ENCODE measurements at regions not wholly inside any gene's neighbourhood (a gene's known extent, or its start where the extent isn't known, plus 50 kb on each side); places are given as distances from the start of the nearest gene placed in this dataset.

GRCh38 chr1:83015163-83015562 is 983.8 kb downstream of the TTLL7 start:
- DNase-seq = no peak

DNA sequence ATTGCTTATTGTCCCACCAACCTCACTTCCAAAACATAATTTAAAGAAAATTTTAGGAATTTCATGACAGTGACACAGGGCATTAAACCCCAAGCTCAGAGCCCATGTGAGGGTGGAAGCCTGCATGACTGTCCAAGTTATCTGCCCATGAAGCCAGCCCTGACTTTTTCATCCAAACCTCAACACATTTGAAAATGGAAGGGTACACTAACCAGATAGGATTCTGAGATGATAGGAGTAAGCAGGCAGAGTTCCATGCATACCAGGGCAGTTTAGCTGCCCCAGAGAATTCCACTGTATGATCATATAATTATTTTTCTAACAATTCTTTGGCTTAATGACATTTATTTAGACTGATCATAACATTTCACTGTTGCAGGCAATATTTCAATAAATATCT is 986.0 kb downstream of the TTLL7 start:
- DNase-seq = no peak

DNA sequence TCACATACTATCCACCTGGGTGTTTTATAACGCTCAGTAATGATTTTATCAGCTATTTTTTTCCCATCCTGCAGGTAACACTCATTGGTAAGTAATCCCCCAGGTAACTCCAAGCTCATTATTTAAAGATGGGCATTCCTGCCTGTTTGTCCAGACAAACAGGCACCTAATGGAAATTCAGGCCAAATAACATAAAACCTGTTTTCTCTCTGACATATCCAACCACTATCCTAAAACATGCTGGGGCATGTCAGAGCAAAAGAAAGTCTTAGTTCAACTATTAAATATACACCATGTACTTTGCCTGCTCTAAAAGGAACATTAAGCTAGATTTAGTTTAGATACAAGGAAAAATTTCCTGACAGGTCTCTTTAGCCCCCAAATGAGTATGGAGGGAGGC is 987.7 kb downstream of the TTLL7 start:
- peak in 1 of 3 experiments; percentile 22 for DNase-seq

DNA sequence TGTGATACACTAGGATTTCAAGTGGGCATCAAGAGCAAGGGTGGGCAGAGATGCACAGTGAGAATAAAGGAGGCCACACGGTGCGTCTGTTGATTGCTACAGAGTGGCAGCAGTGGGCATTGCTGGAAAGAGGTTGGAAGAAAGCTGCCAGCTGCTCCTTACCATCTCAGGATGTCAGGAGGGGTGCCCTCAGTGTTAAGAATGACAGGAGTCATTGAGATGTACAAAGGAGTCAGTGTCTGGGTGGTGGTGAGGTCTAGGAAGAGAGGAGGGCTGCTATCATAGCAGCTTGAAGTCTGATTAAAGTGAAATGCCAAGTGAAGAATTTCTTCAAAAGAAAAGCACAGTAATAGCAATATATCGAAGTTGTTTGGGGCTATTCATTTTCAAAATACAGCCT is 992.7 kb downstream of the TTLL7 start:
- DNase-seq = no peak

- DNase-seq = no peak
Measured at GRCh38 chr1:83000286-83000685, 998.6 kb downstream of the TTLL7 start.

GRCh38 chr1:82995951-82996350 is 1003.0 kb downstream of the TTLL7 start:
- DNase-seq = no peak

- no peak for DNase-seq
Measured at GRCh38 chr1:82994616-82995263, 1004.2 kb downstream of the TTLL7 start.

DNA sequence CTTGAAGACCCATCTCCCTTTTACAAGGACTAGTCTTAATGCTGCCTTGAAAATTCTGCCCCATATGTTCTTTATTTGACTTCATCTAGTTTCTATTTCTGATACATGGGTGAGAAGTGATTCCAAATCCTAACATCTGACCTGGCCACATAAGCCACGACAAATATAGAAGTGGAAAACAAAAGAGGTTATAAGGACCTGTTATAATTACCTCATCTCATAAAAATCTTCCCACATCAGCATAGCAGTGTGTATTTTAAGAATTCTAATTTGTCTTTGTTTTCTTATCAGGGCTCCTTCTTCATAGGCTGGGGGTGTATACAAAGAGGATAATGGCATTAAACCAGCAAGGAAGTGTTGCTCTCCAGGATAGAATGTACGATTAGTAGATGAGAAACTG is 1007.4 kb downstream of the TTLL7 start:
- no peak for DNase-seq

DNA sequence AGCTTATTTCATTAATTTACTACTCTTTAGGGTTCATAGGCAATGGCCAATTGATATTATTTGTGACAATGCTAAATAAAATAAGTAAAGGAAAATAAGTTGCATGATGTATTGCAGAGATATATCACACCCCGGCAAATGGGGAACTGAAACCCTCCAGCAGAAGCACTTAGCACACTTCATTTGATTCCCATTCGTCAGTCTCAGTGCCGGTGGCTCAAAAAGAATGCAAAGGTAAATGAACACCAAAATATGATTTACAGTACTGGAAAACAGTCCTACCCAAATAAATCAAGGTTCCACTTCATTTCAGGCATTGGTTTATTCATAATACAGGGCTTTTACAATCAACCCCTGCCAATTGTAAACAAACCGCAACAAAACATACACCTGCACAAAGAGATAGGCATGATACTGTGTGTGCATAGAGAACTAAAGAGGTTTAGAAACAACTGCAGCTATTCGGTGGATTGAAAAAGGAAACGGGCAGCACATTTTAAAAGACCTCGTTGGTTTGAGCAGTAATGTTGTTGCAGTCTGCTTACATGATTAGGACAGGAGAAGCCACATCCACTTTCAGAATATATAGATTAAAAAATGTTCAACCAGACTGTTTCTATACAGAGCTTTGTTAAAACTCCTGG is 1019.2 kb downstream of the TTLL7 start:
- peak; percentile 36 to 79 (median 44) for DNase-seq

- DNase-seq = no peak
Measured at GRCh38 chr1:82978461-82979324, 1020.2 kb downstream of the TTLL7 start.

DNA sequence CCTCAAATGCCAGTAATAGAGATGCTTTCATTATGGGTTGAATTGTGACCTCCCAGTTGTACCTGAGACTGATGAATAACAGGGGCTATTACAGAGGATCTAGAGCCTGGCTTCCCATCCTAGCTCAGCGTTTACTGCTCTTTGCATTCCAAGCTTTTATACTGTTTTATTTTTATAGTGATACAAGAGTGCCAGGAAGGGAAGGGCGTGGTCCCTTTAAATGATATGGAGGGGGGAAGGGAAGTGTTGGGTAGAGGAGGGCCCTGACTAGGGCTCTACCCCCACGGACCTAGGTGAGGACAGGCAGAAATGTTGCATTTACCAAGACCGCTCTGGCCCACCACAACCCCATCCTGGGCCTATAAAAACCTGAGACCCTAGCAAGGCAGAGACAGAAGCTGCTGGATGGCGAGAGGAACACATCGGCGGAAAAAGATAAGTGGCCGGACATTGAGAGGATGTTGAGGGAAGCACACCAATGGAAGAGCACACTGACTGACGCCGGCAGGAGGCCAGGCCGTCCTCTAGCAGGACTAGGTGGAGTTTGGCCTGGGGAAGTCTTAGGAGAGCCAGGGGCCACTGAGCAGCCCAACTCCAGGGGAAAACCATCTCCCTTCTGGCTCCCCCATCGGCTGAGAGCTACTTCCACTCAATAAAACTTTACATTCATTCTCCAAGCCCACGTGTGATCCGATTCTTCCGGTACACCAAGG is 1025.9 kb downstream of the TTLL7 start:
- DNase-seq = no peak

- DNase-seq = no peak
Measured at GRCh38 chr1:82969340-82969739, 1029.6 kb downstream of the TTLL7 start.

- DNase-seq = no peak
Measured at GRCh38 chr1:82962658-82963057, 1036.3 kb downstream of the TTLL7 start.

GRCh38 chr1:82950606-82951200 is 1048.2 kb downstream of the TTLL7 start:
- DNase-seq = no peak

- DNase-seq = no peak
Measured at GRCh38 chr1:82948386-82948785, 1050.5 kb downstream of the TTLL7 start.

GRCh38 chr1:82947278-82947677 is 1051.7 kb downstream of the TTLL7 start:
- DNase-seq = no peak

- no peak for DNase-seq
Measured at GRCh38 chr1:82946096-82946605, 1052.8 kb downstream of the TTLL7 start.

- DNase-seq = no peak
Measured at GRCh38 chr1:82944822-82945221, 1054.1 kb downstream of the TTLL7 start.

GRCh38 chr1:82934074-82934473 is 1064.9 kb downstream of the TTLL7 start:
- DNase-seq = peak in 1 of 3 experiments; percentile 17

GRCh38 chr1:82932727-82933126 is 1066.2 kb downstream of the TTLL7 start:
- no peak for DNase-seq

DNA sequence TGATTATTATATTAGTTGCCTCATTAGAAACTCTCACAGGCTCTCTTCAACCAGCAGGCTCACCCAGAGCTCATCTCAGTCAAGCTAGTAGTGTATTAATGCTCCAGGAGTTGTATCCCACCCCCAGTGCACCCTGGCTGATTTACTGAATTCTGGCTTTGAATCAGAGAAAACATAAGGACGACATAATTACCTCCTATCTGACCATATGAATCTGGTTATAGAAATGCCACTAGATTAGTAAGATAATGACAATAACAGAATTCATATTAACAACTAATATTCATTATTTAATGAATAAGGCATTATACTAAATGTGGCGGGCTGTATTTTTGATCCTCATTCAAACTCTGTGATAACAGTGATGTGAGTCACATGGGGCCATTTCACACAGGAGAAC is 1066.7 kb downstream of the TTLL7 start:
- no peak for DNase-seq

- no peak for DNase-seq
Measured at GRCh38 chr1:82931006-82931405, 1067.9 kb downstream of the TTLL7 start.

GRCh38 chr1:82927753-82928152 is 1071.2 kb downstream of the TTLL7 start:
- no peak for DNase-seq
